GM10847 (cell line): ENCODE measurements at regions not wholly inside any gene's neighbourhood (a gene's known extent, or its start where the extent isn't known, plus 50 kb on each side); places are given as distances from the start of the nearest gene placed in this dataset.

Source experiments
- POLR2A ChIP-seq: IDR thresholded peaks from 2 replicates; pipeline ENCODE4 v1.6.1; 2011; ENCODE audit not compliant: insufficient read length; ENCODE audit errors: extremely low read depth

DNA sequence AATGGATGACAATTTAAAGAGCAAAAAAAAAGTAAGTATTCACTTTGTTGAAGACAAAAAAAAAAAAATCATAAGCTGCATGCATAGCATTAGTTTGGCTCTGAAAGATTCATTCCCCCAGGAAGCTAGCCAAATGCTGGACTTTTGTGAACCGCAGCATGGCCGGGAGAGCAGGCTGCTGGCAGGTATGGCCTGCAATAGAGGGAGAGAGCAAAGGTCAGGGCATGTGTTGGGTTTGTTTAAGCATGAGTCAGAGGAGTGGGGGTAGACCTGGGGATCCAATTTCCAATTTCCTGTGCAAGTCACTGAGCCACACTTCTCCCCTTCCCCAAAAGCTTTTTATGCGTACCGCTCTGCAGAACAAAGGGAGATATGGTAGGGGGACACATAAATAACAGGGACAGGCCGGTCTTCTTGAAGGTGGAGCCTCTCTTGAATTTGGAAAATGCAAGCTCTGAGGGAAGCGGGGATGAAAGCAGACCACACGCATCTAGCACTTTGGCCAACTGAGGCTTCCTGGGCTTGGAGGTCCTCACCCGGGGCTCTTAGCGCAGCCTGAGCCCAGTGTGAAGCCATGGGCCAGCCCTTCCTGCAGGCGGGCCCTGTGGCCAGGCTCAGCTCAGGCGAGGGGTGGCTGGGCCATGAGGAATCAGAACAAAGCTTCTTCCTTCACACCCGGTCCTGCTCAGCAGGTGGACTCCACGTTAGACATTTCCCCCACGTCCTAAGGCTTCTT, 171.1 kb downstream of the TOMM20 start:
- TF ChIP-seq POLR2A = no peak

DNA sequence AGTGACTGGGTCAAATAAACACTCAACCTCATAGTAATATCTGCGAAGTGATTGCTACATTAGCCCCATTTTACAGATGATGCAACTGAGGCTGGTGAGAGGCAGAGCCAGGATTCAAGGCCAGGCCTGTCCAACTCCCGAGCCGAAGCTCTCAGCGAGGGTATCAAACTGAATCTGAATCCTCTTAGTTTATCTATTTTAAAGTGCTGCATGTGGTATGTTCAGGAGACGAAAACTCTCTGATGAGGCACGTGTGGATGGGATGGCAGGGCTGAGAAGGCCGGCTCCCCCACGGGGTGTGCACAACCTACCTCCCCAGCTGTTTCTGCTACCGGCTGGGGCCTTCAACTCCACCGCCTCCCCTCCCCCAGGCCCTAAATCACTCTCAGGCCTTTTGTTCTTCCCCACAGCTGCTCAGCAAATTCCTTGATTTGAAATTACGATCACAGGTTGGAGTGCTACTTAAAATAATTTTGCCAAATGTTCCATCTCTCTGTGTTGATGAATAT, 171.8 kb downstream of the TOMM20 start:
- no peak for TF ChIP-seq POLR2A

DNA sequence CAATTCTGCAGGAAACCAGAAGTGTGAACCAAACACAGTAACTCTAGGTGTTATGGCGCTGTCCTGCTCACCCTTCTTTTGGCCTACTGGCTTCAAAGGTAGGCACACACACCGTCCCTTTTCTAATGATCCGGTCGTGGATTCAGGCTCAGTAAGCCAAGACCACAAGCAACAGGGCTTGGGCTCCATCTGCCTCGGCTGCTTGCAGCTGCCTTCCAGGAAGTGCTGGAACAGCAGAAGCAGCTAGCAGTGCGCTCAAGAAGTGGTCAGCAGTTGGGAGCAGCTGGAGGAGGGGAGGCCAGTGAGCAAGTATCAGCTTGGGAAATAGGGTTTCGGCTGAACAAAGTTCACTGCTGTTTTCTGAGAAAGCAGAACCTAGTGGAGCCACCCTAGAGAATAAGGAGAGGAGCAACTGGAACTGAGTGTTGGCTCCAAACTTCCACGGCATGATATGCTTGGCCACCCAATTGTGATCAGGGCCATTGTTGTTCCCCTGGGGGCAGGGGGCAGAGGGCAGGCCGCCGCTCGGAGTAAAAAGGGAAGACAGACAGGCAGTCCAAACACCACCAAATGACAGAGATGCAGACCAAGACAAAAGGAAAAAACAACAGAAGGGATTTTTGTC, 173.4 kb downstream of the TOMM20 start:
- TF ChIP-seq POLR2A = no peak

DNA sequence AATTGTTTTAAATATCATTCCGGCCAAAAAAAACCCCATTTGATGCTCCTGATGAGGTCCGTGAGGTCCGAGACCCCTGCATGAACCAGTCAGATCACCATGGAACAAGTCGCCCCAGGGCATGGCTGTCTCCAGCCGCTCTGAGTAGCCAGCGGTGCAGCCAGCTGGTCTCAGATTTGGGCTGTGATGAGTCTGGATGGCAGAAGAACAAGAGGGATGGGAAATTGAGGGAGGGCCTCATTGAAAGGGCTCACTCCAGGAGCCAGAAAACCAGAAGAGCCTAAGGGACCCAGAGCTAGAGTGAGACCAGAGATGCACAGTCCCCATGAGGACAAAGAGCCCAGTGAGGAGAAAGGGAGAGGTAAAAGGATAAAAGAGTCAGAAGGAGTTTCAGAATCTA, 174.0 kb downstream of the TOMM20 start:
- TF ChIP-seq POLR2A = no peak

DNA sequence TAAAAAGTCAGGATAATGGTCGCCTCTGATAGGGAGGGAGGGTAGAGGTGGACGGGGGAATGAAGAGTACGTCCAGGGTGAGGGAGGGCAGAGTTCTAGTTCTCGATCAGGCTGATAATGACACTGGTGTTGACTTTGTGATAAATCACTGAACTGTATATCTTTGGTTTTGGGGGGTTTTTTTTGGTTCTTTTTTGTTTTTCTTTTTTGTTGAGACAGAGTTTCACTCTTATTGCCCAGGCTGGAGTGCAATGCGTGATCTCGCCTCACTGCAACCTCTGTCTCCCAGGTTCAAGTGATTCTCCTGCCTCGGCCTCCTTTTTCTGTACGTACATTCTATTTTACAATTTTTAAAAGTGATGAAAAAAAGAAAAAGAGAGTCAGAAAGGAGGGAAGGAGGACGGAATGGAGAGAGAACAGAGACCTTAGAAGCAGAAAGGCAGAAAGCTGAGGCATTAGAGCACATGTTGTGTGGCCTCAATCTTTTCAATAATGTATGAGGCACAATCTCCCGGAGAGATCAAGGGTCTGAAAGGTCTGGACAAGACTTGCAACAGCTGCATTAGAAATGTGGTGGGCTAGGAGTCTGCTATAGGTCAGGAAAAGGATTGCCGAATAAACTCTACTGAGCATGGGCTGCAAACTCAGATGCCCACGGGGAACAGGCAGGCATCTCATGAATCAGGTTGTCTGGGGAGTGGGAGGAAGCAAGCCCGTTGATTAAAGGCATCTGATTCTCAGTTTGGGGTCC, 174.8 kb downstream of the TOMM20 start:
- no peak for TF ChIP-seq POLR2A

DNA sequence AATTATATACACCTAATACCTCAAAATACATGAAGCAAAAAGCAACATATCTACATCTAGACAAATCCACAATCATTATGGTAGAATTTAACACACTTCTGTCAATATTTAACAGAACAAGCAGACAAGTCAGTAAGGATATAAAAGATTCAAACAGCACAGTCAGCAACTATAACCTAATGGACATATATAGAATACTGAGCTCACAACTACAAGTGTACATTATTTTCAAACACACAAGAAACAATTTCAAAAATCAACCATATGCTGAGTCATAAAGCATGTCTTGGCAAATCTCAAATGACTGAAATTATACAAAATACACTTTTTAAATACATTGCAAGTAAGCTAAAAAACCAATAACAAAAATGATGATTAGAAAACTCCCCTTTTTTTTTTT, 178.0 kb downstream of the TOMM20 start:
- TF ChIP-seq POLR2A = no peak

DNA sequence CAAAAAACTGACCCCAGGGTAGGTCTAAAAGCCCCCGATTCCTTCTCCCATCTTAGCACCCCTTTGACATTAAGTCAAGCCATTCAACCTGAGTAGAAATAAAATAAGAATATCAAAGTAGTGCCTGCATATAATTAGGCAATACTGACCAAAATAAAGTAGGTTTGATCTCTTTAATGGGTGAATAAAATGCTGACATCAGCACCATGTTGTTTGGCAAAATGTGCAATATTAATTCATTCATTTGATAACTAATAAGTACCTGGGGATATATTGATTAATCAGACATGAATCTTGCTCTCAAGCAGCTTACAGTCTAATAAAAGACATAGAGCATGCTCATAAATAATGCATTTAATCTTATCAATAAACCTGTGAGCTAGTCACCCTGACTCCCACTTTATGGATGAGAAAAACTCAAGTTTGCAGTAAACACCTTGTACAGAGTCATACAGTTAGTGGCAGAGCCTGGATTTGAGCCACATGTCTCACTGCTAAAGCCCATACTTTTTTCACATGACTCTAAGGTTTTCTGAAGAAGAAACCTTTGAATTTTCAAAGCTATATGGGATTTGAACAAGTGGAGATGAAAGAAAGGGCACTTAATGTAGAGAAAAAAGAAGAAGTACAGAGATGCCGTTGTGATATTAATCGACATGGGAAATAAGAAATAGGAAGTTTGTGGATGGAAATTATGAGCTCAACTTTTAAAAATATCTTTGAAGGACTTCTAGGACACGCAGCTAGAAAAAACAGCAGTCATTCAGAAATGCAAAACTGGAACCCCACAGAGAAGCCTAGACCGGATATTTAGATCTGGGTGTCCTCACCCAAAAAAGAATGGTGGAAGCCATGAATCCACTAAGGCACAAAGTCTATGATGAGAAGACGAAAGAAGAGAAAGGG, 183.9 kb downstream of the TOMM20 start:
- TF ChIP-seq POLR2A = no peak

DNA sequence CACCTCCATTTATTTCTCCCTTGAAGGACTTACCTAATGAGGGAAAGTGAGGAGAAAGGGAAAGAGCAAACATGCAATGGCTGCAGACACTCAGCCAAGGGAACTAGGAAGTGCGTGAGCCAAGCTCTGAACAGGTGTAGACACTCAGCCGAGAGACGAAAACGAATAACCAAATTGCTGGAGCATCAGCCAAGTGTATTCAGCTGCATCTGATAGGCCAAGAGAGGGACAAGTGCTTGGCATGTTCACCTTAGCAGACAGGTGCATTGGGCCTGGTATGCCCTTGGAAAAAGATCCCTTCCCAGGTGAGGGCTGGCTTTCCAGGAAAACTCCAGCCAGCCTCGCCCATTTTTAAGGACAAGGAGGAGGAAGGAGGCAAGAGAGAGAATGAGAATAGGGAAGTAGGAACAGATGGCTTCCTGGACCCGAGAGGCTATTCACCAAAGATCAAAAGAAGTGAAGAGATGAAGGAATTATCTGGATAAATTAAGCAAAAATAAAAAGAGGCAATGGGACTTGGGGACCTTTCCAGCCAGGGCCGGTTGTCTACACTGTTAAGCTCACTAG, 184.7 kb downstream of the TOMM20 start:
- TF ChIP-seq POLR2A = no peak

DNA sequence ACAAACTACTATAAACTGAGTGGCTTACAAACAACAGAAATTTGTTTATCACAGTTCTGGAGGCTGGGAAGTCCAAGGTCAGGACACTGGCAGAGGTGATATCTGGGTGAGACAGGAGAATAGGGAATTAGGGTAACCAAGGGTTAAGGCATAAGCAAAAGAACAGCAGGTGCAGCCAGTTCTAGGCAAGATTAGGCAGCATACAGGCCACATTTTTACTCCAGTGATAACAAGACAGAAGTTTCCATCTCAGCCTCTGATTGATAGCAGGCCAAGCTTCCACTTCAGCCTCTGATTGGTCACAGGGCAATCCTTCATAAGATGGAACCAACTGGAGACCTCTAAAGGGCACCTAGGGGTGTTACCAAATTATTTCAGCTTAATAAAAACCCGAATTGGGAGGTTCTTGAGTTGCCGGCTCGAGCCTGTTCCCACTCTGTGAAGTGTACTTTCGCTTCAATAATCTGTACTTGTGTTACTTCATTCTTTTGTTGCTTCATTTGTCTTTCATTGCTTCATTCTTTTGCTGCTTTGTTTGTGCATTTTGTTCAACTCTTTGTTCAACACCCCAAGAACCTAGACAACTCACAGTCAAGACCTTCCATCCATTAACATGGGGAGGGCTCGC, 185.6 kb downstream of the TOMM20 start:
- TF ChIP-seq POLR2A = no peak

DNA sequence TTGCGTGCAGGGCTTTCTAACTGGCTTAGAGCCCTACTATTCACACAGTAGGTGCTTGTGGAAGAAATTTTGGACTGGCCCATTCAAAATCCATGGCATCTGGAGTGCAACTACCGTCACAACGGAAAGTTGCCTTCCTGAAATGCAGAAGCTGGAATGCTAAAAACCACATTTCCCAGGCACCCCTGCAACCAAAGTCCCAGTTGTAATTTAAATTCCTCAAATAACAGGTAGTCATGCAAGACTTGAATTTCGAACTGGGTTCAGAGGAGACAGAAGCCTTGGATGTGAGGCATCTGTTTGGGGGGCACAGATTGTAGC, 186.7 kb downstream of the TOMM20 start:
- no peak for TF ChIP-seq POLR2A

DNA sequence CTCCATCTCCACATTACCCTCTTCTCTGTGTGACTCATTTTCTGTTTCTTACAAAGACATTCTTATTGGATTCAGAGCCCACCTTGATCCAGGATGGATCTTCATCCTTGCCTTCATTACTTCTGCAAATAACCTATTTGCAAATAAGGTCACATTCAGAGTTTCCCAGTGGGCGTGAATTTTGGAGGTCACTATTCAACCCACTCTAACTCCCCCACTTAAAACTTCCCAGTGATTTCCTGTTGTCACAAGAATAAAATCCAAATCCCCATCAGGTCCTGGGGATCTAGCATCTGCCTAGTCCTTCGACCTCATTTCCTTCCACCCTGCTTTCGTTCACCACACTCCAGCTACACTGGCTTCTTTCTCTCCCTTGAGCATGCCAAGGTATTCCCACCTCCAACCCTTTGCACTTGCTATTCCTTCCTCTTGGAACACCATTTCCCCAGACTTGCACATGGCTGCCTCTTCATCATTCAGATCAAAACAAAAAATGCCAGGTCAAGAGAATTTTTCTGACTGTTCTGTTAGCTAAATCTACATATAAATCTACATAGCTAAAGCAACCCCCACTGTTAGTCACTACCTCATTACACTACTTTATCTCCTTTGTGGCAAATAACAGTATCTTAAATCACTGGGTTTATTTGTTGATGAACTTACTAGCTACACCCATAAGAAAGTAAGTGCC, 187.2 kb downstream of the TOMM20 start:
- TF ChIP-seq POLR2A = no peak

DNA sequence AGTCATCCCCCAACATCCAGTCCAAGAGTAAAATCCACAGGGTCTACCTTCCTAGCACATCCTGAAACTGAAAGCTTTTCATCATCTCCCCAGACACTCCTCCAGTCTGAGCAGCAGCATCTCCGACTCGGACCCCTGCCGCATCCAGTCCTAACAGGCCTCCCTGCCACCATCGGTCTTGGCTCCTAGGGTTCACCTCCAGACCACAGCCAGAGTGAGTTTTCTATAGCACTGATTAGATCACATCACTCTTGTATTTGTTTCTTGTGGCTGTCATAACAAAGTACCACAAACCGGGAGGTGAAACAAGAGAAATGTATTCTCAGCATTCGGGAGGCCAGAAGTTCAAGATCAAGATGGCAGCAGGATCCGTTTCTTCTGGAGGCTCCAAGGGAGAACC, 187.8 kb downstream of the TOMM20 start:
- TF ChIP-seq POLR2A = no peak

DNA sequence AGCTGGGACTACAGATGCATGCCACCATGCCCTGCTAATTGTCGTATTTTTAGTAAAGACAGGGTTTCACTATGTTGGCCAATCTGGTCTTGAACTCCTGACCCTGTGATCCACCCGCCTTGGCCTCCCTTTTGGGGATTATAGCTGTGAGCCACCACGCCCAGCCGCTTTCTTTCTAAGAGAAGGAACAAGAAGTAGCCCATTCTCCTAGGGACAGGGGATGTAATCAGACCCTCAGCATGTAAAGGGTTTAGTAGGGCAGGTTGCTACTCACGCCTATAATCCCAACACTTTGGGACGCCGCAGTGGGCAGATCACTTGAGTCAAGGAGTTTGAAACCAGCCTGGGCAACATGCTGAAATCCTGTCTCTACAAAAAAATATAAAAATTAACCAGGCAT, 189.7 kb downstream of the TOMM20 start:
- TF ChIP-seq POLR2A = no peak

DNA sequence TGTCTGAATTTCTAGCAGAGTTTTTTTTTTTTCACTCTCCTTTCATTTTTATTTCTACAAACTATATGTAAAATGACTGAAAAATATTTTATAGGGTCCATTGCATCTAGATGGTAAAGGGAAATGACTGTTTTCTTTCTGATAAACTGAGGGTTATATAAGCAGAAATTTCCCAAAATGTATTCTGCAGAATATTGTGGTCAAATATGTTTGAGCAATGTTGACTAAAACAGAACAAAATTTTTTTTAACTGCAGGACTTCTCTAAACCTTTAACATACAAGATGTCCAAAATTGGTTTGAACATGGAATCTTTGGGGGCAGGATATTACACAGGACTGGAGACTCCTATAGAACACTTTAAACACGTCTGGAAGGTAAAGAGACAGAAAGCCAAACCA, 190.5 kb downstream of the TOMM20 start:
- TF ChIP-seq POLR2A = no peak
